ENCODE measurements at regions not wholly inside any gene's neighbourhood (a gene's known extent, or its start where the extent isn't known, plus 50 kb on each side); places are given as distances from the start of the nearest gene placed in this dataset.
"Not testable (repeated sequence)": the region's sequence is repeated elsewhere in the genome, so short reads cannot be mapped to it uniquely, and the experiment has no call there.

- no peak for DNase-seq (ENCODE audit: low read depth)
Observed at GRCh38 chr5:174522480-174523260, 201.7 kb upstream of the MSX2 start.

- DNase-seq (ENCODE audit: low read depth), result no peak
Observed at GRCh38 chr5:174523311-174524071, 200.9 kb upstream of the MSX2 start.

- DNase-seq (ENCODE audit: low read depth), result no peak
Observed at GRCh38 chr5:174524351-174524750, 200.0 kb upstream of the MSX2 start.

GRCh38 chr5:174526177-174526576, 198.2 kb upstream of the MSX2 start:
- no peak for DNase-seq (ENCODE audit: low read depth)

- no peak for DNase-seq (ENCODE audit: low read depth)
Observed at GRCh38 chr5:174527916-174528540, 196.4 kb upstream of the MSX2 start.

- DNase-seq (ENCODE audit: low read depth), result no peak
Observed at GRCh38 chr5:174528821-174529544, 195.4 kb upstream of the MSX2 start.

- no peak for DNase-seq (ENCODE audit: low read depth)
Observed at GRCh38 chr5:174529925-174530681, 194.3 kb upstream of the MSX2 start.

GRCh38 chr5:174531782-174532191, 192.6 kb upstream of the MSX2 start:
- DNase-seq (ENCODE audit: low read depth), result no peak

GRCh38 chr5:174532455-174533453, 191.6 kb upstream of the MSX2 start:
- peak; percentile 0 for DNase-seq (ENCODE audit: low read depth)

GRCh38 chr5:174533751-174534241, 190.6 kb upstream of the MSX2 start:
- DNase-seq (ENCODE audit: low read depth), result no peak

- DNase-seq (ENCODE audit: low read depth), result no peak
Observed at GRCh38 chr5:174535669-174536068, 188.7 kb upstream of the MSX2 start.

- not testable (repeated sequence) for DNase-seq (ENCODE audit: low read depth)
Observed at GRCh38 chr5:174539823-174540222, 184.6 kb upstream of the MSX2 start.

GRCh38 chr5:174542037-174542436, 182.3 kb upstream of the MSX2 start:
- DNase-seq (ENCODE audit: low read depth), result no peak

- DNase-seq (ENCODE audit: low read depth), result no peak
Observed at GRCh38 chr5:174542471-174542870, 181.9 kb upstream of the MSX2 start.

- DNase-seq (ENCODE audit: low read depth), result no peak
Observed at GRCh38 chr5:174545926-174546325, 178.5 kb upstream of the MSX2 start.

GRCh38 chr5:174547814-174548213, 176.6 kb upstream of the MSX2 start:
- DNase-seq (ENCODE audit: low read depth), result no peak

- no peak for DNase-seq (ENCODE audit: low read depth)
Observed at GRCh38 chr5:174549254-174549653, 175.1 kb upstream of the MSX2 start.

- no peak for DNase-seq (ENCODE audit: low read depth)
Observed at GRCh38 chr5:174550026-174550425, 174.4 kb upstream of the MSX2 start.

- no peak for DNase-seq (ENCODE audit: low read depth)
Observed at GRCh38 chr5:174552428-174552827, 172.0 kb upstream of the MSX2 start.

- DNase-seq (ENCODE audit: low read depth), result no peak
Observed at GRCh38 chr5:174553556-174553955, 170.8 kb upstream of the MSX2 start.
